Testis (tissue), 2 donors: ENCODE measurements at regions not wholly inside any gene's neighbourhood (a gene's known extent, or its start where the extent isn't known, plus 50 kb on each side); places are given as distances from the start of the nearest gene placed in this dataset.

Experiments used
- DNase-seq: peaks from one replicate; pipeline ENCODE4 v3.0.0-alpha.2; 2019
- H3K27ac ChIP-seq, 2 donors: fragments of 200-600 bp; sonication (generic); one replicate each; pipeline ENCODE4 v1.5.1; 2019
- H3K27me3 ChIP-seq: fragments of 200-600 bp; sonication (generic); one replicate; pipeline ENCODE4 v1.5.1; 2019
- H3K36me3 ChIP-seq: fragments of 200-600 bp; sonication (generic); one replicate; pipeline ENCODE4 v1.5.1; 2017; ENCODE audit warnings: low read depth; ENCODE audit errors: missing control alignments
- H3K4me1 ChIP-seq: fragments of 200-600 bp; sonication (generic); one replicate; pipeline ENCODE4 v1.5.1; 2019
- H3K4me3 ChIP-seq, 2 donors: fragments of 200-600 bp; sonication (generic); one replicate each; pipeline ENCODE4 v1.5.1; 2017 to 2019
- H3K9me3 ChIP-seq: fragments of 200-600 bp; sonication (generic); one replicate; pipeline ENCODE4 v1.5.1; 2017
- CTCF ChIP-seq, 3 experiments: fragments of 450-650 bp in 2 of 3; fragments of 200-600 bp in 1 of 3; sonication (generic) in 1 of 3; IDR thresholded peaks; one replicate each; pipeline ENCODE4 v1.5.1; 2016 to 2019; ENCODE audit warnings: antibody characterized with exemption in 3 of 3, mild to moderate bottlenecking in 2 of 3, moderate library complexity in 1 of 3
- POLR2A ChIP-seq: fragments of 450-650 bp; IDR thresholded peaks from one replicate; pipeline ENCODE4 v1.6.1; 2017; ENCODE audit warnings: antibody characterized with exemption, mild to moderate bottlenecking, moderate library complexity
- WGBS, 2 donors: methylation state at CpG; one replicate each; pipeline ENCODE4 v1.1.5; 2018; 5-methylcytosine and 5-hydroxymethylcytosine counted together
- intact Hi-C: fragments of 100-400 bp; cut with DNase I; formaldehyde crosslinking; loops from one replicate; pipeline ENCODE4 v1.15.1; 2023; ENCODE audit warnings: low total_unique reads

GRCh38 chr7:80288175-80289122, 153.8 kb downstream of the GNAI1 start:
- H3K27ac ChIP-seq, result no peak overlapping the region
- H3K4me1 ChIP-seq, result no peaks in the 10 kb centered on the region
- WGBS, 2 donors, result 75 to 80% methylated on average over 3 to 4 of the region's 4 CpGs
- H3K36me3 ChIP-seq, result no peaks in the 10 kb centered on the region
- H3K4me3 ChIP-seq, result no peak overlapping the region
- no peaks in the 10 kb centered on the region for H3K9me3 ChIP-seq
- DNase-seq, result no peak
- intact Hi-C loops, result no loop called here
- H3K27me3 ChIP-seq, result no peaks in the 10 kb centered on the region
- TF ChIP-seq CTCF (IDR thresholded peaks at IDR 0.05) (no peak), POLR2A (no peak)

- no peak overlapping the region for H3K27ac ChIP-seq
- no peaks in the 10 kb centered on the region for H3K9me3 ChIP-seq
- H3K36me3 ChIP-seq, result no peaks in the 10 kb centered on the region
- intact Hi-C loops, result no loop called here
- TF ChIP-seq CTCF (IDR thresholded peaks at IDR 0.05) (no peak), POLR2A (no peak)
- H3K4me1 ChIP-seq, result no peaks in the 10 kb centered on the region
- no peaks in the 10 kb centered on the region for H3K27me3 ChIP-seq
- no peak overlapping the region for H3K4me3 ChIP-seq
- WGBS, 2 donors, result 97 to 100% methylated on average over 2 of the region's 2 CpGs
- no peak for DNase-seq
These were observed 153.0 kb downstream of the GNAI1 start for GRCh38 chr7:80287400-80288174.

- Histone ChIP-seq H3K9me3 (no peaks in the 10 kb centered on the region), H3K4me1 (no peaks in the 10 kb centered on the region), H3K27ac (no peak overlapping the region), H3K4me3 (no peak overlapping the region), H3K36me3 (no peaks in the 10 kb centered on the region), H3K27me3 (no peaks in the 10 kb centered on the region)
- 92 to 100% methylated on average over 2 of the region's 2 CpGs for WGBS, 2 donors
- intact Hi-C loops, result no loop called here
- TF ChIP-seq CTCF (IDR thresholded peaks at IDR 0.05) (no peak), POLR2A (no peak)
- DNase-seq, result no peak
These were observed 152.0 kb downstream of the GNAI1 start for GRCh38 chr7:80286611-80287010.

- no peaks in the 10 kb centered on the region for H3K9me3 ChIP-seq
- TF ChIP-seq POLR2A (no peak), CTCF (IDR thresholded peaks at IDR 0.05) (no peak)
- intact Hi-C loops, result no loop called here
- H3K4me3 ChIP-seq, result no peak overlapping the region
- no peak for DNase-seq
- no peaks in the 10 kb centered on the region for H3K36me3 ChIP-seq
- no peak overlapping the region for H3K27ac ChIP-seq
- H3K27me3 ChIP-seq, result no peaks in the 10 kb centered on the region
- H3K4me1 ChIP-seq, result no peaks in the 10 kb centered on the region
These were observed 150.2 kb downstream of the GNAI1 start for GRCh38 chr7:80284855-80285254.
